GM21723 (cell line): ENCODE measurements at regions not wholly inside any gene's neighbourhood (a gene's known extent, or its start where the extent isn't known, plus 50 kb on each side); places are given as distances from the start of the nearest gene placed in this dataset.
"Not testable (repeated sequence)": the region's sequence is repeated elsewhere in the genome, so short reads cannot be mapped to it uniquely, and the experiment has no call there.

Source experiments
- ATAC-seq: cut with Tn5 transposase; IDR thresholded peaks from one replicate; pipeline ENCODE4 v1.9.1; 2021; ENCODE audit warnings: mild to moderate bottlenecking, moderate library complexity; ENCODE audit not compliant: unreplicated experiment

DNA sequence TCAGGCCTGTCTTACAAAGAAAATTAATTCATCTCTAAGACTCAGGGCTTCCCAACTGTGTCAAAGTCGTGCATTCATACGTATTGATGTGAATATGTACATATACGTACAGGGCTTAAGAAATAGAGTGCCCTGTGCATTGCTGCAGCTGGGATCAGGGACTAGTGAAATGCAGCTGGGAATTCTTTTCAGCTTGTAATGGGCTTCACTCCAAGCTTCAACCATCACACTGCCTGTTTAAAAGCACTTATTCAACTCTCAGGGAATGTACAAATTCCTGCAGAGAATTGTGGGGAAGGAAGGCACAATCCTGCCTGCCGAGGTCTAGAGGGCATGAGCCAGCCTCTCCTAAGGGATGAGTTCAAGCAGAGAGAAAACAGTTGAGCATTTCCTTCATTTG is 59.6 kb upstream of the MAN2A1 start:
- ATAC-seq = no peak

DNA sequence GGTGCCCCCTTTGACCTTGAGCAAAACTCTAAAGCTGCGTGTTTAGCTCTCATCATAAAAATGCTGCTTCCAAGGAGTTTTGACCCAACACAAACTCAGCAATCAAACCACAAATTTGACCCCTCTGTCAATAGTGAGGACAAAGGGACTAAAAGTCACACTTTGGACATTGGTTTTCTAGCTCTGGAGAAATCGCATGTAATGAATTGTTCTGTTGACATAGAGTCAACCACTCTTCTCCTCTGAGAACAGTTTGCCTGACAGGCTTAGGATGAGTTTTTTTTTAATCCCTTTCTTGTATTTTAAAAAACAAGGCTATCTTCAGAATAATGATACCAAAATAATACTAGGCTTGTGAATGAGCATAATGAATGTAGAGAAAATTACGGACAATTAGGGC is 61.1 kb upstream of the MAN2A1 start:
- ATAC-seq = no peak

DNA sequence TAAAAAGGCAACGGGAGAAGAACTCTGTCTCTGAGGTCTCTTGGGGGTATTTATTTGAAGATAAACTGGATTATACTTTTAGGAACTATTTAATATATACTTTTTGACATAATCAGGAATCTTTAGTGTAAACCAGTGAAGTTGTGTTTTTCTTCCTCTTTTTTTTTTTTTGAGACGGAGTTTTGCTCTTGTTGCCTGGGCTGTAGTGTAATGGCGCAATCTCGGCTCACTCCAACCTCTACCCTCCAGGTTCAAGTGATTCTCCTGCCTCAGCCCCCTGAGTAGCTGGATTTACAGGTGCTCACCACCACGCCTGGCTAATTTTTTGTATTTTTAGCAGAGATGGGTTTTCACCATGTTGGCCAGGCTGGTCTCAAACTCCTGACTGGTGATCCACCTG is 68.5 kb upstream of the MAN2A1 start:
- not testable (repeated sequence) for ATAC-seq

DNA sequence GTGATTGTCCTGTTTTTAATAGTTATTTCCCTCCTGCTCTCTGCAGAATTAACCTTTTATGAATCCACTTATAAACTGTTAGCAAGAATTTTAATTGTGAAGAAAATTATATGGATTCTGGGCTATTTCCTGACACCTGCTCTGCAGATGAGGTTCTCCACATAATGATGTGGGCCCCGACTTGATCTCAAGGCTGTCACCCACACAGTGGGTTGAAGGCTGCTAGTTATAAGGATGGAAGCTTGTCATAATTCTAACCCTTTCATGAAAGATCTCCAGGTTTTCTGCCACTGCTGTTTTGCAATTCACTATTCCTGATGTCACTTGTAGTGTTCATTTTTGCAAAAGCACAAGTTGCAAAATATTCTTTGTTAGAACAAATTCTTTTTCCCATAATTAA is 69.1 kb upstream of the MAN2A1 start:
- ATAC-seq = no peak

DNA sequence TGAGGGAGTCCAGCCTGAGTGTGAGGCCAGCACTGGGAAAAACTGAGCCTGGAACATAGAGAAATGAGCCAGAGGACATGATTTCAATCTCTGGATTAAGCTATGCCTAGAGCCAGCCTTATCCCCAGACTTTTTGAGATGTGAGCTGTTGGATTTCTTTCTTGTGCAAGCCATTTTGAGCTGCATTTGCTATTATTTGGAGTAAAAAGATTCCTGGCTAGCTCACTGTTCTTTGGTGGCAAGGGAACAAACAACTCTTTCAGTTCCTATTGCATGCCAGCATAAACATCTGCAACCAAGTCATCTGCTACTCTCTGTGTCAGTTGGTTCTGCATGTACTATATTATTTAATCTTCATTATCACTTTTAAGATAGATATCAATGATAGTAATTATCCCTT is 70.1 kb upstream of the MAN2A1 start:
- ATAC-seq = no peak

DNA sequence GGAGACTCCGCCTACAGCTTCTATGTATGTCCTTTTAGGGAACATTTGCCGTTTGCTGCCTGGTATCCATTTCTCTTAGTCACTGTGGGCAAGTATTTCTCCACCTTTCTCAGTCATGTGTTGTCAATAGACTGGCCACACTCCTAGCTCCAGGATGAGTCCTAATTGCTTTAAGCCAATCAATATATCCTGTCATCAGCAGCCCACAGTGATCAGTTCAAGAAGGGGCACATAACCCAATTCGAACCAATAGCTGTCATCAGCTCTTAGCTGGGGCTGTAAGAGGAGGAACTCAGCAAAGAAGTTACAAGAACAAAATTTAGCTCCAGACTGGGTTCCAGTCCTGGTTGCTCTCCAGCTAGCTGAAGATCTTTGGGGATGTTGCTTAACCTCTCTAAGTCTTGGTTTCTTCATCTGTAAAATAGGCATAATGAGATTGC is 70.7 kb upstream of the MAN2A1 start:
- ATAC-seq = no peak

DNA sequence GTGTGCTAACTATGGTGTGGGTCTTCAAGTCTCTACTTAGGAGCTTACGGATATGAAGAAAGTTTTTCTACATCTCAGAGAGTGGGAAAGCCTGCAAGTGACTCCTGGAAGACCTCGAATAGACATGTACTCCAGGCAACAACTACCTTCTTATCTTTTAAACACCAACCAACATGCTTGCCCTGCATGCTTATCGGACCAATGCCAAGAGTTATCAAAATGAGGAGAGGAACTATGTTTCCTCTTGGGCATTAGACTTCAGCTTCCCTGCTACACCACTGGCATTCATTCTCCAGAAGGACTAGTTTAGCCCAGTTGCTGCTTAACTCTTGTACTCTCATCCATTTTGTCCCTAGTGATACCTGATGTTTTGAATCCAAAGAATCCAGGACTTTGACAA is 74.7 kb upstream of the MAN2A1 start:
- ATAC-seq = no peak

DNA sequence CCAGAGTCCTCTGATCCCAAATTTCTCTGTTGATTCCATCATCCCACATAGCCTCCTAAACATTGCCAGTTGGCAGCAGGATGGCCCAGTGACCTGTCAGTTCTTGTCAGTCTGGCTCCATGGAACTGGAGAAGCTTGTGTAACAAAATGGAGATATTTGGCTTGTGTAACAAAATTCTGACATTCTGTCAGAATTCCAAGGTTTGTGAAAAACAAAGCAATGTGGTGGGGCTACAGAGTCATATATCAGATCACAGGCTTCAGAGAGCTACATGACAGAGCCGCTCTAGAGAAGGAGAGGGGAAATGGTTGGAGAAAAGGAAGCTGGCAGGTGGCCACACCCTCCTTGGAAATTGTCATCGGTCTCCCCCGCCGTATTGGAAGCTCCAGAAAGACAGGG is 75.4 kb upstream of the MAN2A1 start:
- no peak for ATAC-seq

DNA sequence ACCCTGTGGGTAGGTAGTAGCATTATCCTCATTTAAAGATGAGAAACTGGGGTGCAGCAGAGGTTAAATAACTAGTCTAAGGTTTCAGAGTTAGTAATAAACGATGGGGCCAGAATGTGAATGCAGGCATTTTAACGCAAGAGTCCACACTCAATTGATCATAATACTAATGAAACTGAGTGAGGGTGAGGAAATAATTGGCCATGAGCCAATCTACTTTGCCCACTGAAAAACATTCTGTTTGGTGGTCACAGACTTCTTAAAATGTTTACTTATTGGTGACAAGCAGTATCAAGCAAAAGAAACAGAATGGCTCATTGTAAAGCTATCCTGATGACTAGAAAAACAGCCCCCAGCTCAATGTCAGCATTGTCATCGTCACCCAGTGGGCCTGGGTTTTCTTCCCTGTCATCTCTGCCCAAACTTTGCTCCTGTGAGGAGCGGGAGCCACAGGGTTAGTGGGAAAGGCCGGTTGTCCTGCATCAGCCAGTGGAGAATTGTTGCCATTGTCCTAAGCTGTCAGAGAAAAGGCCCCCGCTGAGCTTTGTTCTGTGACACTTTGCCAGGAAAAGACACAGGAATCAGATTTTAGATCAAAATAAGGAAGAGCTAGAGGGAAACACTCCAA is 77.3 kb upstream of the MAN2A1 start:
- ATAC-seq = no peak

DNA sequence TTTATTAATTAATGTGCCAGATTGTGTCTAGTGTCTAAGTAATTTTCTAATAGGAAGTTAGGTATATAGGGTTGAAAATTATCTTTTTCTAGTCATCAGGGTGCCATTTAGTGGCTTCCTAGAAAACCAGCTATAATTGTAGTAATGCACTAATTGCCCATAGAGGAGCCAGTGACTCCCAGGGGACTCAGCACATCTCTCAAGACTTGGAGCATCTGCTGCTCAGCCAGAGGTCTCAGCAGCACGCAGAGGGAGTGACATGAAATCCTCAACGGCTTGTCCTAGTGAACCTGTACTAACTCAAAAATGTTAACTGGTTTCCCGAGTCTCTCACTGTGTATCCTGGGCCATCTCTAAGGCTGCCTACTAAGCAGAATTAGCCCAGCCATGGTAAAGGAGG is 78.2 kb upstream of the MAN2A1 start:
- no peak for ATAC-seq

DNA sequence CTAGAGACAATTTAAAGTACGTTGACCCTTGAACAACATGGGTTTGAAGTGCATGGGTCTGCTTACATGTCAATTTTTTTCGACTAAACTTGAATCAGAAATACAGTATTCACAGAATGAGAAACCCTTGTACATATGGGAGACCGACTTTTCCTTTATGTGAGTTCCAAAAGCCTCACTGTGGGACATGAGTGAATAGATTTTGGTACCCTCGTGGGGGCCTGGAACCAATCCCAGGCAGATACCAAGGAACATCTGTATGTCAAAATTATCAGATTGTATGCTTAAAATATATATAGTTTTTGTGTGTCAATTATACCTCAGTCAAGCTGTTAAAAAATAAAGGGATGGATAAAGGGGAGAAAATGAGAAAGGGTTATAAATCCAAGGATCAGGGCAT is 78.7 kb upstream of the MAN2A1 start:
- ATAC-seq = no peak

DNA sequence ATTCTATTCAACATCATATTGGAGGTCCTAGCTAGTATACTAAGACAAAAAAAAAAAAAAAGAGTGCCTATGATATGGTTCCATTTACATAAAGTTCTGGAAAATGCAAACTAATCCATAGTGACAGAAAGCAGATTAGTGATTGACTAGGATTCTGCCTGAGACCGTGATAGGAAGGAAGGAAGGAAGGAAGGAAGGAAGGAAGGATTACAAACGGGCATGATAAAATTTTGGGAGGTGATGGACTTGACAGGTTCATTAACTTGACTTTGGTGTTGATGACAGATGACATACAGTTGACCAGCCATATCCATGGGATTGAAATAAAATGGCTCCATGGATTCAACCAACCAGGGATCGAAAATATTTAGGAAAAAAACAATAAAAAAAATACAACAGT is 79.1 kb upstream of the MAN2A1 start:
- no peak for ATAC-seq

DNA sequence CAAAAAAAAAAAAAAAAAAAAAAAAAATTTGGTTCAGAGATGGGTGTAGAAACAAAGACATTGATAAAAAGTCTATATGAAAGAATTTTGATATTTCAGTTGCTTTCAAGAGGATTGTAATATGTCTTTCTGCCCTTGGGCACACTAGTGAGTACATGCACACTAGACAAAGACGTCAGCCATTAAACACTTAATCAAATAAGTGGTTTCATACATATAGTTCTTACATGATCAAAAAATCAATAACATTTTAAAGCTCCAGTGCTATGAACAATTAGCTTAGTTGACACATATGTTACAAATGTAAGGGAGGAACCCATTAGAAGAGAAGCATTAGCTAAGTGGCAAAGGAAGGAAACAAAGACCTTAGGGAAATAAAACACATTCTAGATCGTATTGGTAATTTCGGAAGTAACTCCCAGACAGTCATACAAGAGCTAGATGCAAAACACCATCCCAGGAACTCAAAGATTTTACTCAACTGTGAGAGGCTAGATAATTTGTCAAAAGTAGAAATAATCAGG is 84.5 kb upstream of the MAN2A1 start:
- ATAC-seq = no peak

DNA sequence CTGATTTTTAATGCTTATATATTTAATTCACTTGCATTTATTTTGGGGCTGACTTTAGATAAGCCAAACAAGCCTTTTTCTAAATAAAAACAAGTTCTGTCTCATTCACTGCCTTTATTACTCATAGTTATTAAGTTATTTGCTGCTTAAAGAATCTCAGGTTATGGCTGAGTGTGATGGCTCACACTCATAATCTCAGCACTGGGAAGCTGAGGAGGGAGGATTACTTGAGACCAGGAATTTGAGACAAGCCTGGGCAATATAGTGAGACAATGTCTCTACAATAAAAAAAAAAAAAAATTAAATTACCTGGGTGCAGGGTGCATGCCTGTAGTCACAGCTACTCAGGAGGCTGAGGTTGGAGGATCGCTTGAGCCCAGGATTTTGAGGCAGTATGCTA is 85.0 kb upstream of the MAN2A1 start:
- no peak for ATAC-seq

DNA sequence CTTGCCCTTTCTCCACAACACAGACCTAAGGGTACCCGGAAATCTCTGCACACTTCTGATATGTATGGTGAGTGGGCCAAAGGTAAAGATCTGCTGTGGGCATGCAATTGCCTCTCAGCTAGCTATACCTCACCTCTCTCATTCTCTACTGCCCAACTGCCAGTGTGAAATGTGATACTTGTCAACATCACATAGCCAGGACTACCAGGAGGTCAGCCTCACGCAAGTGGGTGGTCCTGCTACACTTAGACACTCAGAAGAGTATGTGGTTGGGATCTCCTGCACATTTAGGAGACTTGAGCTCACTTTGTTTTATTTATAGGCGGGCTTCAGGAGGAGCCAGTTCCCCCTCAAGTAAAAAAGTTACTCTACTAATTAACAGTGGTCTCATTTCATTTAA is 88.0 kb upstream of the MAN2A1 start:
- no peak for ATAC-seq

DNA sequence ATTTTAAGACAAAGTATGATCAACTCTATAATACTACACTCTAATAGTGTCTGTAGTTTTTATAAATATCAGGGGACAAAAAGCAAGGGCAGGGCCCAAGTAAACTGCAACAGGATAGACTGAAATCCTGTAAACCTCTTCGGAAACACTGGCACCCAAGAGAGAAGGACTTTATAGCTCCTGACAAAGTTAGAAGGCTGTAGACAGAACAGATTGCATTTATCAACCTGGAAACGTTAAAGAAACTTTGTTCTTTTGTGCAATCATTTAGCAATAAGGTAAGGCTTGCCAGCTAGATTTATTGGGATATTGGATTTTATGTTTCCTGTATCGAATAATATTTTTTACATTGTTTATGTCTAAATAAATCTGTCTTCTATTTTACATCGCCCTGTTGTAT is 91.8 kb upstream of the MAN2A1 start:
- ATAC-seq = no peak

DNA sequence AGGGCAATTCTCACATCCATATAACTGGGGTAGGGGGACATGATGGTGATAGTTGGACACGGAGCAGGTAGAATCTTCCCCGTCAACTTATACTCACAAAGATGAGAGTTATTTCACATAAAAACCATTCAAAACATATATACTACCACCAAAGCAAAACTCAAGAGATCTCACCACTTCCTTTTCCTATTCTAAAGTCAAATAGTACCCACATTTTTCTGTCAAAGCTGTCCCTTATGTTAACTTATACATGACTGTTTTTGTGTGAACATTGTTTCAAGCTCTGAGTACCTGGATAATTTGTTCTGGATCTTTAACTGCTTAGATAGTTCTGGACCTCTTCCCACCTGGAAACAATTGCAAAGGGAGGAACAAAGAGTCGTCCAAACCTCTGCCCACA is 95.5 kb upstream of the MAN2A1 start:
- no peak for ATAC-seq

DNA sequence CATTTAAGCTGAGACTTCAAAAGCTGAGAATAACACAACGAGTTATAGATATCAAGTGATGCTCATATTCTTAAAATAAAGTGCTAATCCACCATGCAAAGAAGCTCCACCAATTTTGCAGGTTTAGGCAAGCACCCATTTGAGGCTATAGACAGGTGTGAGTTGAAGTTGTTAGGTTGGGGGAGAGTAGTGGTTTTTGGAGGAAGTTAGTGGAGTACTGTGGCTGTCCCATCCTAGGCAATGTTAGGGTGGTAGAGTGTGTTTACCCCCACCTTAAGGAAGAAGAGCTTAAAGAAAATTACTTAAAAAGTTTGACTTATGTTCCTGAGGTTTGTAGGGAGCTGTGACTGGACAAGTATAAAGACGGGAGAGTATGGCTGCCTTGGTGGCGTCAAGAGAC is 98.9 kb upstream of the MAN2A1 start:
- no peak for ATAC-seq

DNA sequence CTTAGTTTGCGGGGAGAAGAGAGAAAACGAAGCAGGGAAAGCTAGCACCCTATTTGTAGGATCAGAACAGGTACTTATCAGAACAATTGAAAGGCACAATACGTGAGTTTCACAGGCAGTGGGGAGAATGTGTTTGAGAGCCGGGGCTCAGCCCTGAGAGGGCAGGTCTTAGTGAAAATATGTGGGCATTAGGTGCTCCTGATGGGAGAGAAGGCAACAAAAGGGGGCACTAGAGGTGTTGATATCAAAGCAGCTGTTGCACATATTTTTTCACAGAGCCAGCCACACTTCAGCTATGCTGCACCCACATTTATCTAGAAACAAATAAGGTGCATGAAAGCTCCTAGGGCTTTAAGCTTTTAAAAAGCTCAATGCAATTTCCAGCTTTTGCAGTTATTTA is 99.7 kb upstream of the MAN2A1 start:
- ATAC-seq = no peak

DNA sequence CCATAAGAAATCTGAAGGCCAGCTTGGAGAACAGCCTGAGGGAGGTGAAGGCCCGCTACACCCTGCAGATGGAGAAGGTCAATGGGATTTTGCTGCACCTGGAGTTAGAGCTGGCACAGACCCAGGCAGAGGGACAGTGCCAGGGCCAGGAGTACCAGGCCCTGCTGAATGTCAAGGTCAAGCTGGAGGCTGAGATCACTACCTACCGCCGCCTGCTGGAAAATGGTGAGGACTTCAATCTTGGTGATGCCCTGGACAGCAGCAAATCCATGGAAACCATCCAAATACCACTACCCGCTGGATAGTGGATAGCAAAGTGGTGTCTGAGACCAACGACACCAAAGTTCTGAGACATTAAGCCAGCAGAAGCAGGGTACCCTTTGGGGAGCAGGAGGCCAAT is 100.5 kb upstream of the MAN2A1 start:
- no peak for ATAC-seq

DNA sequence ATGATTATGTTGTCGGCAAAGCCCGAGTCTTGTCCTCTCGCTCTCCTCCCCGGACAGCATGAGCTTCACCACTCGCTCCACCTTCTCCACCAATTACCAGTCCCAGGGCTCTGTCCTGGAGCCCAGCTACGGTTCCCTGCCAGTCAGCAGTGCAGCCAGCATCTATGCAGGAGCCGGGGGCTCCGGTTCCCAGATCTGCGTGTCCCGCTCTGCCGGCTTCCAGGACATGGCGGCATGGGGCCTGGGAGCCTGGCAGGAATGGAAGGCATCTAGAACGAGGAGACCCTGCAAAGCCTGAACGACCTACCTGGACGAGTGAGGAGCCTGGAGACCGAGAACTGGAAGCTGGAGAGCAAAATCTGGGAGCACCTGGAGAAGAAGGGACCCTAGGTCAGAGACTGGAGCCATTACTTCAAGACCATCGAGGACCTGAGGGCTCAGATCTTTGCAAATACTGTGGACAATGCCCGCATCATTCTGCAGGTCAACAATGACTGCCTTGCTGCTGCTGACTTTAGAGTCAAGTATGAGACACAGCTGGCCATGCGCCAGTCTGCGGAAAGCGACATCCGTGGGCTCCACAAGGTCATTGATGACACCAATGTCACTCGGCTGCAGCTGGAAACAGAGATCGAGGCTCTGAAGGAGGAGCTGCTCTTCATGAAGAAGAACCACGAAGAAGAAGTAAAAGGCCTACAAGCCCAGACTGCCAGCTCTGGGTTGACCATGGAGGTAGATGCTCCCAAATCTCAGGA is 101.3 kb upstream of the MAN2A1 start:
- ATAC-seq = no peak

DNA sequence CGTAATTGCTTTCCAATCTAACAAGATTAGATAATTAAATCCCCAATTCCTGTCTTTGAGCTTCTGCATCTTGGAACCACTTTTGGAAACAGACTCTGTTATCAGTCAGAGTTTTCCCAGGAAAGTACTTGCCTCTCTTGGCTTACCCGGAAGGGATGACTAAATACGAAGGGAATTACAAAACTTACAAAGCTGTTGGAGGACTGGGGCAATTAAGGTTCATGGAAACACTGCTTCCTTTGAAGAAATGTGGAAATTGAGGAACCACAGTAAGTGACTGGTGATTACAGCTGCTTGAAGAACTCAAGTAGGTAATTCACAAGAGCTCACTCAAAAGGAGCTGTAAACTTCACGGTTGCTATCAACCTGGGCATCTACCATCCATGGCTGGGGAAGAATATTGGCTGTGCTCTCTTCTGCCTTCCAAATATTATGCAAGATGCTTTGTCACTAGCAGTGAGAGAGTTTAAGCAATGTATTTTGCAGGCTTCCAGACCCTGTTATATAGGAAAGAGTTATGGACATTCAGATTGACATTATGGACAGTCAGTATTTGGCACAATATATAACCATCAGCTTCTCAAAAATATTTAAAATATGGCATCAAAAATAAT is 104.6 kb upstream of the MAN2A1 start:
- ATAC-seq = no peak
